HG03066 (cell line): ENCODE measurements at regions not wholly inside any gene's neighbourhood (a gene's known extent, or its start where the extent isn't known, plus 50 kb on each side); places are given as distances from the start of the nearest gene placed in this dataset.

Source experiments
- ATAC-seq: cut with Tn5 transposase; IDR thresholded peaks from one replicate; pipeline ENCODE4 v1.9.1; 2021; ENCODE audit warnings: low read depth; ENCODE audit not compliant: unreplicated experiment

DNA sequence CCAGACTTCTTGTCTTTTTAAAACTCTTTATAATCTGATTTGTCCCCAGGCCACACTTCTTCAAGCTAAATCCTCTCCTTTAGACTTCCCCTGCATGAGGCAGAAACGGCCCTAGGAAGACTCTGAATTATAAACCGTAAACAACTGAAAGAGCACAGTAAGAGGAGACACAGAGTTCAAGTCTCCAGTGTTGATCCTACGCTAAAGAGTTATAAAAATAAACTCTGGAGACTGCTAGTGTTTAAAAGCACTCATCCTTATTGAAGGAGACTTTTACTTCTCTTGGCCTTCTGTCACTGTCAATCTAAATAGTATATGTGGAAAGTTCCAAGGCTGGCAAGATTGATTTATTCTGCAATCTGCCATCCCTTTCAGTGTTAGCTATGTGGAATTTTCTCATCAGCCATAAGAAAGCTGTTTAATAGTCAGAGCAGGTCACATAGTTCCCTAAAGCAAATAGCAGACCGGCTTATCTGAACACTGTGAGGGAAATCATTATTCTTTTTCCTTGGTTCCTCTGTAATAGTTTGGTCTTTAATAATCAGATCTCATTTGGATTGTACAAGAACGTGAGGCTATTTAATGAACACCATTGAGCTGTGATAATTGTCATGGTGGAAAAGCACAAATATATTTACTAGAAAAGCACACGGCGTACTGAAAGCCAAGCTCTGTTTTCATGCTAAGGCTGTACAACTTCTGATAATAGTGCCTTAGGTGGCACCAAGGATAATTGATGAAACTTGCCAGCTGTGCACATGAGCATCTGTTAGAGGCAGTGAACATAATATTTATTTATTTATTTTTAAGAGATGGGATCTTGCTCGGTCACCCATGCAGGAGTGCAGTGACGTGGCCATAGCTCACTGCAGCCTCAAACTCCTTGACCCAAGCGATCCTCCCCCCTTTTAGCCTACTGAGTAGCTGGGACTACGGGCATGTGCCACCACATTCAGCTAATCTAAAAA lies 157.7 kb downstream of the CEP135 start:
- ATAC-seq = no peak

DNA sequence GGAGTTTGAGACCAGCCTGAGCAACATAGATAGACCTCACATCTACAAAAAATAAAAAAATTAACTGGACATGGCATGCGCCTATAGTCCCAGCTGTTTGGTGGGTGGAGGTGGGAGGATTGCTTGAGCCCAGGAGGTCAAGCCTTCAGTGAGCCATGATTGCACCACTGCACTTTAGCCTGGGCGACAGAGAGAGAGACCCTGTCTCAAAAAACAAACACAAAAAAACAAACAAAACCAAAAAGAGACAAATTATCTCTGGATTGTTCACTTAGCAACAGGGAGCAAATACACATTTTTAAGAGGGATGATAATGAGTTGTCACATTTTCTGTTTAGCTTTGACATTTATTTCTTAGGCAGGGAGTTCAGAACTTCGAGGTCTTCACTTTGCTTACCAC lies 155.4 kb downstream of the CEP135 start:
- no peak for ATAC-seq

DNA sequence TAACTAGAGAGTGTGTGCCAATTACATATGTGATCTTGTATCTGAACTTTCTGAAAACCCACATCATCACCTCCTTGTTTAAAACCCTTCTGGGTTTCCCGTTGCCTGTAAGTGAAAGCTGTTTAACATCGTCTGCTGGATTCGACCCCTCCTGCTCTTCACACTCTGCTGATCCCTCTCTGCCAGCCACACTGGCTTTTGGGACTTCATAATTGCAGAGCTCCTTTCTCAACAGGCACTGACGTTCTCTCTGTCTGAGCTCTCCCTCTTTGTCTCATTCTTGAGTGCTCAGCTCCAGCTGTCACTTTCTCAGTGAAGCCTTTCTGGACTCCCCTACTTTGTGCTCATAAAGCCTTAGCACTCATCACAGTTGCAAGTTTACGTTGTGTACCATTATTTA lies 153.9 kb downstream of the CEP135 start:
- ATAC-seq = no peak

DNA sequence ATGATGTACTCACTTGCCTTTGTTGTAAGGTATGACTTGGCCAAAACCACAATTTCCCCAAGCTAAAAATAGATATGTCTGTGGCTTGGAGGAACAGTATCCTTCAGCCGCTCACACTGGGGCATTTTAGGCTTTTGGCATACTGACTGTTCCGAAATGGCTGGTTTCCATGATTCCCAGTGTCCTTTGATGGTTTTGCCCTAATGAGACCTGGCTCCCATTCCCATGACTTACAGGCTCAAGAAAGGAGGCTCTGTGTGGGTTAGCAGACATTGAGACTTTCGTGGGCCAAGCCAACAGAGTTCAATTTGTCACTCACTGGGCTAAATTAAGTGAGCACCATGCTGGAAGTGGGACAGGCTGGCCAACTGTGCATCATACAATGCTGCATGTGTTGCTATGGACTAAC lies 150.6 kb downstream of the CEP135 start:
- no peak for ATAC-seq

DNA sequence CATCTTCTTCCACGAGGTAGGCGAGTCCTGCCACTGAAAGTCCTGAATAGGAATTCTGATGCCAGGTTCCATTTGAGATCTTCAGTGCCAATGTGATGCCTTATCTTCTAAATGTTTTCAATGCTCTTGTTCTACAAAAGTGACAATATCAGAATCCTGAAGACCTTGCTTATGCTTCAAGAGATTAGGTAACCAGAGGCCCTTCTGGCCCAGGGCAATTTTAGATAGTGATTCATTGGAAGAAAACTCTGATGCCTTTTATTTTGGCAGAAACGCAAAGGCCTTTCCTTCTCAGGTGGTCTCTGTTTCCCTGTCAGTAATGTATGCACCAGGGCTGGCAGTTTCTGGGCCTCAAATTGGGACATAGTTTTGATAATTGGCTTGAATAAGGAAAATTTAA lies 144.8 kb downstream of the CEP135 start:
- ATAC-seq = no peak

DNA sequence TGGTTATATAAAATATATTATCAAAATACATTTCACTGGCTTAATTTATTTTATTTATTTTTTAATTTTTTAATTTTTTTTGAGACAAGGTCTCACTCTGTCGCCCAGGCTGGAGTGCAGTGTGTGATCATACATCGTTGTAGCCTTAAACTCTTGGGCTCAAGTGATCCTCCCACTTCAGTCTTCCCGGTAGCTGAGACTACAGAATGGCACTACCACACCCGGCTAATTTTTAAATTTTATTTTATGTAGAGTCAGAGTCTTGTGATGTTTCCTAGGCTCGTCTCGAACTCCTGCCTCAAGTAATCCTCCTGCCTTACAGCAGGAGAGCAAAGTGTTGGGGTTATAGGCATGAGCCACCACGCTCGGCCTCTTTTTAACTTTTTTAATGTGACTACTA lies 143.8 kb downstream of the CEP135 start:
- no peak for ATAC-seq

DNA sequence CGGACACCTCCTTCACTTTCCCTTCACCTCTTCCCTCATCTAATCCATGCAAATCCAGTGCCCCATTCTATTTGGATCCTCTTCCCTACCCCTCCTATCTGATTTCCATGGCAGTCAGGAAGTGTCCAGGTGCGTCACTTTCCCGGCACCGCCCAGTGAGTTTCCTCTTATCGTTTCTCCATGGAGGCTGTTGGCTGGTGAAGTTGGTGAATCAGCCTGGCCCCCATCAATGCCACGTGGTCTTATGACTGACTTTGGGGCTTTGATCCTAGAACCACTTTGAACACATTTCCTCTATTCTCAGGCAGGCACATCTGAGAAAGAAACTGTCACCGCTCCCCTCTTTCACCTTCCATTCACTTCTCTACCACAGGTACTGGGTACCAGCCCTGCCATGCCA lies 137.8 kb downstream of the CEP135 start:
- ATAC-seq = no peak

DNA sequence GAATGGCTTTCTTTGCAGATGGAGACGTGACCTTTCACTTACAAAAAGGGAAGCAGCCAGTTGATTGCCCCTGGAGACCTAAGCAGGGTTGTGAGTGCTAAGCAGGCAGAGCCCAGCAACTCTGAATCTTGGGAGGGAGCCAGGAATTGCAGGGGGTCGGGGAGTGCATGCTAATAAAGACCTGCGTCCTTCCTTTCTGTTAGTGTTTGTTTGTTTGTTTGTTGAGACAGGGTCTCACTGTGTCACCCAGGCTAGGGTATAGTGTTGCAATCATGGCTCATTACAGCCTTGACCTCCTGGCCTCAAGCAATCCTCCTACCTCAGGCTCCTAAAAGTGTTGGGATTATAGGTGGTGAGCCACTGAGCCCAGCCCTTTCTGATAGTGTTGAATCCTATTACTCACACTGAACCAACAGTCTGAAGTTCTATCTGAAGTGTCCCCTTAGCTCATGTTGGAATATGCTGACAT lies 137.4 kb downstream of the CEP135 start:
- no peak for ATAC-seq

DNA sequence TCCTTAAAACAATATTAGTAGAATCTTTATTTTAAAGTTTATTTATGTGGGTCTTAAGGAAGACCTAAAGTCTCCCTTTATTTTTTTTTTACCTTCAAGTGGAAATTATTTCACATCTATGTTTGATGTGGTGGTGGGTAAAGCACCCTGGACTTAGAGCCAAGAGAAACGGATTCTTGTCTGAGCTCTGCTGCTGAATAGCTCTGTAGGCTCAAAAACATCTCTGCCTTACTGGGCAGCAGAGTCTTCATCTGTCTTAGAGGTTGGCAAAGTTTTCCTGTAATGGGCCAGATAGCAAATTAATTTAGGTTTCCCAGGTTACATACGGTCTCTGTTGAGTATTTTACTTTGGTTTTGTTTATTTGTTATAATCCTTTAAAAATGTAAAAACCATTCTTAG lies 136.5 kb downstream of the CEP135 start:
- ATAC-seq = no peak

DNA sequence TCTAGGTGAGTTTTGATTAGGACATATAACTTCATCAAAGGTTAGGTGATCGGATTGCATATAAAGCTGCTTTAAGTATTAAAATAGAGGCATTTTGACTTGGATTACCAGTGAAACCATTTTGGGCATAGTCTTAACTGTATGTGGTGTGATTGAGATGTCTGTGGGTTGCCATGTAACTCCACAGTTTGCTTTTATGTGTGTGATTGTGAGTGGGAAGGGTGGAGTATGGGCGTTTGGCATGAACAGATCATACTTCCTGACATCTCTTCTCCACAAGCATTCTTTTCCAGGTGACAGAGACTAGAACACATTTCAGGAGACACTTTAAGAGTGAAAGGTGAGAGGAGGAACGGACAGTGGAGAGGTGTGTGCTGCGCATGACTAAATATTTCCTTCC lies 136.1 kb downstream of the CEP135 start:
- no peak for ATAC-seq
